Spleen (tissue), 11 donors: ENCODE measurements at regions not wholly inside any gene's neighbourhood (a gene's known extent, or its start where the extent isn't known, plus 50 kb on each side); places are given as distances from the start of the nearest gene placed in this dataset.
A peak's percentile ranks its signal among the peaks of the same experiment; 100 is the strongest.

Experiments
- DNase-seq: peaks from one replicate; pipeline ENCODE4 v3.0.0-alpha.2; 2020
- H3K27ac ChIP-seq, 8 donors: fragments of 200-600 bp; sonication (generic) in 7 of 8; 1 replicate in 4 of 8; 2 replicates in 4 of 8; pipeline versions ENCODE4 v1.5.0 to v1.8.0; 2016 to 2021; ENCODE audit warnings: inconsistent platforms in 4 of 8, mild to moderate bottlenecking in 4 of 8, moderate library complexity in 1 of 8
- H3K27me3 ChIP-seq, 7 donors: fragments of 200-600 bp; sonication (generic) in 6 of 7; replicated peaks in 1 of 7; 1 replicate in 4 of 7; 2 replicates in 3 of 7; pipeline versions ENCODE4 v1.5.0 to v1.8.0; 2016 to 2021; ENCODE audit warnings: inconsistent platforms in 3 of 7, mild to moderate bottlenecking in 1 of 7
- H3K36me3 ChIP-seq, 6 donors: fragments of 200-600 bp; sonication (generic) in 5 of 6; 1 replicate in 4 of 6; 2 replicates in 2 of 6; pipeline versions ENCODE4 v1.5.0 to v1.8.0; 2016 to 2021; ENCODE audit warnings: inconsistent platforms in 2 of 6
- H3K4me1 ChIP-seq, 6 donors: fragments of 200-600 bp; sonication (generic) in 5 of 6; 1 replicate in 3 of 6; 2 replicates in 3 of 6; pipeline versions ENCODE4 v1.5.0 to v1.8.0; 2016 to 2021; ENCODE audit warnings: inconsistent platforms in 3 of 6
- H3K4me3 ChIP-seq, 8 donors: fragments of 200-600 bp; sonication (generic) in 7 of 8; 1 replicate in 4 of 8; 2 replicates in 4 of 8; pipeline versions ENCODE4 v1.5.0 to v1.8.0; 2016 to 2021; ENCODE audit warnings: inconsistent platforms in 4 of 8, mild to moderate bottlenecking in 4 of 8, moderate library complexity in 2 of 8
- H3K9me3 ChIP-seq, 8 donors: fragments of 200-600 bp; sonication (generic) in 7 of 8; 1 replicate in 4 of 8; 2 replicates in 4 of 8; pipeline versions ENCODE4 v1.5.0 to v1.8.0; 2016 to 2021; ENCODE audit warnings: inconsistent platforms in 4 of 8
- POLR2A ChIP-seq, 3 donors: fragments of 450-650 bp; IDR thresholded peaks; one replicate each; pipeline ENCODE4 v1.5.1; 2017; ENCODE audit warnings: antibody characterized with exemption in 3 of 3, mild to moderate bottlenecking in 1 of 3
- POLR2AphosphoS5 ChIP-seq, 3 donors: sonication (generic); formaldehyde crosslinking; IDR thresholded peaks; one replicate each; pipeline ENCODE4 v1.5.1; 2017; ENCODE audit warnings: antibody characterized with exemption in 3 of 3
- WGBS, 5 donors: extraction: QIAGEN DNeasy Blood & Tissue Kit in 3 of 5; methylation state at CpG; one replicate each; pipeline versions ENCODE4 v1.1.5 to v1.1.7; 2013 to 2018; 5-methylcytosine and 5-hydroxymethylcytosine counted together
- intact Hi-C: fragments of 100-400 bp; cut with DNase I; formaldehyde crosslinking; loops from one replicate; pipeline ENCODE4 v1.15.0; 2023; ENCODE audit warnings: low total_unique reads
- TF ChIP-seq, protein P1 (sequence below), 11 experiments: fragments of 200-600 bp in 7 of 11; fragments of 450-650 bp in 4 of 11; sonication (generic) in 4 of 11; IDR thresholded peaks in 8 of 11; conservative IDR thresholded peaks in 3 of 11; 1 replicate in 7 of 11; 2 replicates in 4 of 11; pipeline versions ENCODE4 v1.4.0 to v1.8.0; 2016 to 2021; ENCODE audit warnings: antibody characterized with exemption in 11 of 11, inconsistent platforms in 4 of 11, mild to moderate bottlenecking in 1 of 11
- donor health status: healthy with polysubstance abuse.
- donor health status: DM: no; HTN: no; CAD: no; lungs with moderate emphysema.
- donor health status: DM: no; HTN: no; CAD: no.
- donor health status: Bipolar disorder and iron deficiency.
- donor health status: healthy.
- donor health status: DM: no; HTN: no; CAD: no.
- donor health status: DM: yes; HTN: yes; CAD: no.

DNA sequence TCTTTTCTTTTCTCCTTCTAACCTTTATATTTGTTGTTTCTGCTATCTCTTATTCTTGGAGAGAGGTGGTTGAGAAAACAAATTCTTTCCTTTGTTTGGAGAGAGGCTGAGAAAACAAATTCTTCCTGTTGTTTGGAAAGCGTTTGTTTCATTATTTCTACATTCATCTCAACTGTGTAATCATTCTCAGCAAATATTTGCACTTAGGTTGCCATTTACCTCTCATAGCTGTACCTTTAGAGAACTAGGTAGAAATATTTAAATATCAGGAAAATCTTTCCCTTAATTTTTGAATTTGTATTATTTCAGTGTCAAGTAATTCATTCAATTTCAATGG, 1824.4 kb upstream of the CDH9 start:
- TF ChIP-seq POLR2AphosphoS5 (IDR thresholded peaks at IDR 0.05): no peak
- TF ChIP-seq, protein P1, sequence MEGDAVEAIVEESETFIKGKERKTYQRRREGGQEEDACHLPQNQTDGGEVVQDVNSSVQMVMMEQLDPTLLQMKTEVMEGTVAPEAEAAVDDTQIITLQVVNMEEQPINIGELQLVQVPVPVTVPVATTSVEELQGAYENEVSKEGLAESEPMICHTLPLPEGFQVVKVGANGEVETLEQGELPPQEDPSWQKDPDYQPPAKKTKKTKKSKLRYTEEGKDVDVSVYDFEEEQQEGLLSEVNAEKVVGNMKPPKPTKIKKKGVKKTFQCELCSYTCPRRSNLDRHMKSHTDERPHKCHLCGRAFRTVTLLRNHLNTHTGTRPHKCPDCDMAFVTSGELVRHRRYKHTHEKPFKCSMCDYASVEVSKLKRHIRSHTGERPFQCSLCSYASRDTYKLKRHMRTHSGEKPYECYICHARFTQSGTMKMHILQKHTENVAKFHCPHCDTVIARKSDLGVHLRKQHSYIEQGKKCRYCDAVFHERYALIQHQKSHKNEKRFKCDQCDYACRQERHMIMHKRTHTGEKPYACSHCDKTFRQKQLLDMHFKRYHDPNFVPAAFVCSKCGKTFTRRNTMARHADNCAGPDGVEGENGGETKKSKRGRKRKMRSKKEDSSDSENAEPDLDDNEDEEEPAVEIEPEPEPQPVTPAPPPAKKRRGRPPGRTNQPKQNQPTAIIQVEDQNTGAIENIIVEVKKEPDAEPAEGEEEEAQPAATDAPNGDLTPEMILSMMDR (IDR thresholded peaks at IDR 0.05 in 8 of 11, conservative IDR thresholded peaks at IDR 0.05 in 3 of 11): no peak
- no peak for TF ChIP-seq POLR2A (IDR thresholded peaks at IDR 0.05)
- WGBS, 5 donors: 71 to 79% (median 77%) methylated on average over 1 of the region's 1 CpG
- Histone ChIP-seq H3K27ac (no peak overlapping the region), H3K4me3 (no peak overlapping the region), H3K36me3 (no peaks in the 10 kb centered on the region), H3K4me1 (no peaks in the 10 kb centered on the region), H3K27me3 (no peaks in the 10 kb centered on the region), H3K9me3 (peaks cover 0 to 12% (median 0%) of the 10 kb centered on the region in 8 donors)
- intact Hi-C loops: no loop called here
- DNase-seq: no peak

DNA sequence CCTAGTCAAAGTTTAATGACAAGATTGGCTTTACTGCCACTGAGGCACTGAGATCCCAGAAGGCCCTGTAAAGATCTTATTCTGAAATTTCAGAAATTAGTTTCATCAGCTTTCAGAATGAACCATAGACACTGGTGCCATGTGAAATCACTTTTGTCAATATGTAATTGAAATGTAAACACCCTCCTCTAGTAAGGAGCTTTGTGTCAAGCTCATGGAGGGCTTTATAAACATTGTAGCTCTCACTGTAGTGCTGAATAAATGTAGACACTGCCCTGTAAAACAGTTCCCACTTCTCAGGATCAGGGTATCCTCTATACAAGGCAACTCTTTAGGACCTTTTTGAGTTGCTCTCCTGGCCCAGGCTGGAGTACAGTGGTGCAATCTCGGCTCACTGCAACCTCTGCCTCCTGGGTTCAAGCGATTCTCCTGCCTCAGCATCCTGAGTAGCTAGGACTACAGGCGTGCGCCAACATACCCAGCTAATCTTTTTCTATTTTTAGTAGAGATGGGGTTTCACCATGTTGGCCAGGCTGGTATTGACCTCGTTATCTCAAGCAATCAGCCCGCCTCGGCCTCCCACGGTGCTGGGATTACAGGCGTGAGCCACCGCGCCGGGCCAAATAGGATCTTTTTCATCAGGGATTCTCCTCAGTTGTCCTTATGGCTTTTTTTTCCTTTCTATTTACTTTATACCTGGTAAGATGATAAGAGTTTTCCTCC, 1823.9 kb upstream of the CDH9 start:
- 83 to 92% (median 89%) methylated on average over 12 of the region's 12 CpGs for WGBS, 5 donors
- Histone ChIP-seq H3K4me3 (no peak overlapping the region), H3K27ac (no peak overlapping the region), H3K4me1 (no peaks in the 10 kb centered on the region), H3K36me3 (no peaks in the 10 kb centered on the region), H3K27me3 (no peaks in the 10 kb centered on the region), H3K9me3 (peaks cover 0 to 12% (median 0%) of the 10 kb centered on the region in 8 donors)
- DNase-seq: no peak
- TF ChIP-seq, protein P1 (IDR thresholded peaks at IDR 0.05 in 8 of 11, conservative IDR thresholded peaks at IDR 0.05 in 3 of 11): no peak
- intact Hi-C loops: no loop called here

- 63 to 84% (median 77%) methylated on average over 1 of the region's 1 CpG for WGBS, 5 donors
- H3K4me1 ChIP-seq: no peaks in the 10 kb centered on the region
- H3K27ac ChIP-seq: no peak overlapping the region
- peaks cover 0 to 17% (median 7%) of the 10 kb centered on the region in 8 donors for H3K9me3 ChIP-seq
- no peaks in the 10 kb centered on the region for H3K27me3 ChIP-seq
- intact Hi-C loops: no loop called here
- TF ChIP-seq, protein P1 (IDR thresholded peaks at IDR 0.05 in 8 of 11, conservative IDR thresholded peaks at IDR 0.05 in 3 of 11): no peak
- TF ChIP-seq POLR2A (IDR thresholded peaks at IDR 0.05): no peak
- no peak for TF ChIP-seq POLR2AphosphoS5 (IDR thresholded peaks at IDR 0.05)
- DNase-seq: no peak
- H3K4me3 ChIP-seq: no peak overlapping the region
- no peaks in the 10 kb centered on the region for H3K36me3 ChIP-seq
Measured at GRCh38 chr5:28855626-28856025, 1817.2 kb upstream of the CDH9 start.

GRCh38 chr5:28850320-28850921, 1812.0 kb upstream of the CDH9 start:
- 89 to 93% (median 90%) methylated on average over 13 of the region's 13 CpGs for WGBS, 5 donors

More at GRCh38 chr5:28850320-28850921, 1812.0 kb upstream of the CDH9 start:
- H3K27me3 ChIP-seq: no peaks in the 10 kb centered on the region
- no peaks in the 10 kb centered on the region for H3K4me1 ChIP-seq
- intact Hi-C loops: no loop called here
- peaks cover 0 to 39% (median 34%) of the 10 kb centered on the region in 8 donors for H3K9me3 ChIP-seq
- DNase-seq: peak; percentile 38
- no peaks in the 10 kb centered on the region for H3K36me3 ChIP-seq
- TF ChIP-seq, protein P1 (IDR thresholded peaks at IDR 0.05 in 8 of 11, conservative IDR thresholded peaks at IDR 0.05 in 3 of 11): no peak
- TF ChIP-seq POLR2A (IDR thresholded peaks at IDR 0.05) (no peak), POLR2AphosphoS5 (IDR thresholded peaks at IDR 0.05) (no peak)
- no peak overlapping the region for H3K4me3 ChIP-seq
- H3K27ac ChIP-seq: no peak overlapping the region
